ENCODE measurements at regions not wholly inside any gene's neighbourhood (a gene's known extent, or its start where the extent isn't known, plus 50 kb on each side); places are given as distances from the start of the nearest gene placed in this dataset.

GRCh38 chr18:43485545-43485963, 208.3 kb upstream of the SYT4 start:
- TF ChIP-seq CTCF (IDR thresholded peaks at IDR 0.05), result no peak
- TF ChIP-seq EZH2 (IDR thresholded peaks at IDR 0.05; ENCODE audit: borderline replicate concordance, insufficient read depth, low read depth, low read length, poor library complexity, severe bottlenecking), result no peak

All from B cell (primary cell).